ENCODE measurements at regions not wholly inside any gene's neighbourhood (a gene's known extent, or its start where the extent isn't known, plus 50 kb on each side); places are given as distances from the start of the nearest gene placed in this dataset.
A peak's percentile ranks its signal among the peaks of the same experiment; 100 is the strongest.
"Not testable (repeated sequence)": the region's sequence is repeated elsewhere in the genome, so short reads cannot be mapped to it uniquely, and the experiment has no call there.

GRCh38 chr9:21695874-21696341 lies 106.5 kb upstream of the MTAP start:
- no peak for DNase-seq (ENCODE audit: low spot score)

GRCh38 chr9:21696411-21696871 lies 106.0 kb upstream of the MTAP start:
- DNase-seq (ENCODE audit: low spot score), result no peak

GRCh38 chr9:21708260-21708711 lies 94.2 kb upstream of the MTAP start:
- DNase-seq (ENCODE audit: low spot score), result no peak

GRCh38 chr9:21708856-21709255 lies 93.6 kb upstream of the MTAP start:
- no peak for DNase-seq (ENCODE audit: low spot score)

- DNase-seq (ENCODE audit: low spot score), result peak; percentile 71
Observed at GRCh38 chr9:21709464-21710058, 92.9 kb upstream of the MTAP start.

- no peak for DNase-seq (ENCODE audit: low spot score)
Observed at GRCh38 chr9:21710548-21711191, 91.8 kb upstream of the MTAP start.

GRCh38 chr9:21711504-21711903 lies 90.9 kb upstream of the MTAP start:
- DNase-seq (ENCODE audit: low spot score), result peak; percentile 6

GRCh38 chr9:21715408-21715807 lies 87.0 kb upstream of the MTAP start:
- DNase-seq (ENCODE audit: low spot score), result no peak

- no peak for DNase-seq (ENCODE audit: low spot score)
Observed at GRCh38 chr9:21720758-21721157, 81.7 kb upstream of the MTAP start.

- not testable (repeated sequence) for DNase-seq (ENCODE audit: low spot score)
Observed at GRCh38 chr9:21727411-21727810, 75.0 kb upstream of the MTAP start.

GRCh38 chr9:21728781-21729180 lies 73.7 kb upstream of the MTAP start:
- DNase-seq (ENCODE audit: low spot score), result no peak

GRCh38 chr9:21729648-21730047 lies 72.8 kb upstream of the MTAP start:
- no peak for DNase-seq (ENCODE audit: low spot score)

- no peak for DNase-seq (ENCODE audit: low spot score)
Observed at GRCh38 chr9:21730899-21731298, 71.5 kb upstream of the MTAP start.

- DNase-seq (ENCODE audit: low spot score), result no peak
Observed at GRCh38 chr9:21741151-21741550, 61.3 kb upstream of the MTAP start.

- no peak for DNase-seq (ENCODE audit: low spot score)
Observed at GRCh38 chr9:21744320-21744719, 58.1 kb upstream of the MTAP start.

- DNase-seq (ENCODE audit: low spot score), result no peak
Observed at GRCh38 chr9:21744841-21745240, 57.6 kb upstream of the MTAP start.

GRCh38 chr9:21746550-21746949 lies 55.9 kb upstream of the MTAP start:
- DNase-seq (ENCODE audit: low spot score), result no peak

- no peak for DNase-seq (ENCODE audit: low spot score)
Observed at GRCh38 chr9:21747175-21747574, 55.3 kb upstream of the MTAP start.

- DNase-seq (ENCODE audit: low spot score), result no peak
Observed at GRCh38 chr9:21750021-21750735, 52.3 kb upstream of the MTAP start.

GRCh38 chr9:21751998-21752397 lies 50.4 kb upstream of the MTAP start:
- no peak for DNase-seq (ENCODE audit: low spot score)
